Body of pancreas (tissue), 4 donors: ENCODE measurements at regions not wholly inside any gene's neighbourhood (a gene's known extent, or its start where the extent isn't known, plus 50 kb on each side); places are given as distances from the start of the nearest gene placed in this dataset.

Experiments used
- POLR2A ChIP-seq, 3 donors: fragments of 450-650 bp; IDR thresholded peaks; one replicate each; pipeline ENCODE4 v1.6.1; 2016; ENCODE audit warnings: antibody characterized with exemption in 3 of 3, mild to moderate bottlenecking in 2 of 3
- TF ChIP-seq, protein P1 (sequence below), 7 experiments: fragments of 450-650 bp in 4 of 7; fragments of 200-600 bp in 3 of 7; sonication (generic) in 3 of 7; IDR thresholded peaks; one replicate each; pipeline ENCODE4 v1.5.1; 2016 to 2019; ENCODE audit warnings: antibody characterized with exemption in 7 of 7

DNA sequence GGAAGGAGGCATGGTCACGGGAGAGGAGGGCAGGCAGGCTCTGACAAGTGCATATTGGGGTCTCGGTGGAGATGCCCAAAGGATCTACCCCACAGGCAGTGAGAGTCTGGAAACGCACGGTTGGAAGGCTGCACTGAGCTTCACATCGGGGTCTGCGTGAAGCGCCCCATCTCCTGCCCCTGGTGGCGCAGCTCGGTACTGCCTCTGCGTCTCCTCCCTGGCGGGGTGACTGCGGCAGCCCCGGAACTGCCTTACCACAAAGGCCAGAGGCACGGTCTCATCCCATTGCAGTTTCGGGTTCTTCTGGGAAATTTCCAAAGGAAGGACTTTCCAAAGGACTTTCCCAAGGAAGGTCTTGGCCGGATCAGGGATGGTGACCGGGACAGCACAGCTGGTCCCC lies 69.2 kb upstream of the AJAP1 start:
- TF ChIP-seq, protein P1, sequence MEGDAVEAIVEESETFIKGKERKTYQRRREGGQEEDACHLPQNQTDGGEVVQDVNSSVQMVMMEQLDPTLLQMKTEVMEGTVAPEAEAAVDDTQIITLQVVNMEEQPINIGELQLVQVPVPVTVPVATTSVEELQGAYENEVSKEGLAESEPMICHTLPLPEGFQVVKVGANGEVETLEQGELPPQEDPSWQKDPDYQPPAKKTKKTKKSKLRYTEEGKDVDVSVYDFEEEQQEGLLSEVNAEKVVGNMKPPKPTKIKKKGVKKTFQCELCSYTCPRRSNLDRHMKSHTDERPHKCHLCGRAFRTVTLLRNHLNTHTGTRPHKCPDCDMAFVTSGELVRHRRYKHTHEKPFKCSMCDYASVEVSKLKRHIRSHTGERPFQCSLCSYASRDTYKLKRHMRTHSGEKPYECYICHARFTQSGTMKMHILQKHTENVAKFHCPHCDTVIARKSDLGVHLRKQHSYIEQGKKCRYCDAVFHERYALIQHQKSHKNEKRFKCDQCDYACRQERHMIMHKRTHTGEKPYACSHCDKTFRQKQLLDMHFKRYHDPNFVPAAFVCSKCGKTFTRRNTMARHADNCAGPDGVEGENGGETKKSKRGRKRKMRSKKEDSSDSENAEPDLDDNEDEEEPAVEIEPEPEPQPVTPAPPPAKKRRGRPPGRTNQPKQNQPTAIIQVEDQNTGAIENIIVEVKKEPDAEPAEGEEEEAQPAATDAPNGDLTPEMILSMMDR (IDR thresholded peaks at IDR 0.05): peak; percentile 27 to 53 (median 49)
- TF ChIP-seq POLR2A (IDR thresholded peaks at IDR 0.05): no peak
